ENCODE measurements at regions not wholly inside any gene's neighbourhood (a gene's known extent, or its start where the extent isn't known, plus 50 kb on each side); places are given as distances from the start of the nearest gene placed in this dataset.

DNA sequence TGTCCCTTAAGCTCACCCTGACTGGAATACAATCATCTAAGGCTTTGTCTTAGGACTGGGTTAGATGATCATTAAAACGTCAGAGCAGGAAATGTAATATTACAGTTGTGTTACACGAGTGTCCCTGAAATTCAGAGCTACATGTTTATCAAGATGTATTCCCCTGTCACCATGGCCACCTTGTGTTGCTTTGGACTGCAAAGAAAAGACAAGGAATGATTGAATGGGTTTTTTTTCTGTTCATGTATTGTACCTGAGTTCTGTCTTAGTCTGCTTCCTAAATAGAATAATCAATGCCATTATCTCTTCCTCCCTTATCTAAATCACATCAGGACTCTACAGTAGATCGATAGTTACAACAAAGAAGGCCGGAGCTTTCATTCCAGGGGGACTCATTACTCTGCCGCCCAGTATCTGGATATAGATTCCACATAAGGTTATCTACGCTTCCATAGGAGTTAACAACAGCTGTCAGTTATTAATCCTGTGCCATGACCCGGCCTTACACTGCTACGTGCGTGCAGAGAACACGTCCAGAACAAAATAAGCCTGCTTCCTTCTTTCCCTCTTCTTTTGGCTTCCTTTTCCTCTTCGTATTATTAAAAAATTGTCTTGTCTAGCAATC lies 274.1 kb upstream of the SASH1 start:
- TF ChIP-seq, protein P1, sequence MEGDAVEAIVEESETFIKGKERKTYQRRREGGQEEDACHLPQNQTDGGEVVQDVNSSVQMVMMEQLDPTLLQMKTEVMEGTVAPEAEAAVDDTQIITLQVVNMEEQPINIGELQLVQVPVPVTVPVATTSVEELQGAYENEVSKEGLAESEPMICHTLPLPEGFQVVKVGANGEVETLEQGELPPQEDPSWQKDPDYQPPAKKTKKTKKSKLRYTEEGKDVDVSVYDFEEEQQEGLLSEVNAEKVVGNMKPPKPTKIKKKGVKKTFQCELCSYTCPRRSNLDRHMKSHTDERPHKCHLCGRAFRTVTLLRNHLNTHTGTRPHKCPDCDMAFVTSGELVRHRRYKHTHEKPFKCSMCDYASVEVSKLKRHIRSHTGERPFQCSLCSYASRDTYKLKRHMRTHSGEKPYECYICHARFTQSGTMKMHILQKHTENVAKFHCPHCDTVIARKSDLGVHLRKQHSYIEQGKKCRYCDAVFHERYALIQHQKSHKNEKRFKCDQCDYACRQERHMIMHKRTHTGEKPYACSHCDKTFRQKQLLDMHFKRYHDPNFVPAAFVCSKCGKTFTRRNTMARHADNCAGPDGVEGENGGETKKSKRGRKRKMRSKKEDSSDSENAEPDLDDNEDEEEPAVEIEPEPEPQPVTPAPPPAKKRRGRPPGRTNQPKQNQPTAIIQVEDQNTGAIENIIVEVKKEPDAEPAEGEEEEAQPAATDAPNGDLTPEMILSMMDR (IDR thresholded peaks at IDR 0.05 in 2 of 3, conservative IDR thresholded peaks at IDR 0.05 in 1 of 3; ENCODE audit: borderline replicate concordance in 1 of 3, insufficient read depth in 1 of 3, low read depth in 2 of 3, low read length in 2 of 3), result no peak
- TF ChIP-seq POLR2A (IDR thresholded peaks at IDR 0.05; ENCODE audit: borderline replicate concordance, extremely low read depth, insufficient read depth, insufficient read length) (no peak), EGR1 (IDR thresholded peaks at IDR 0.05; ENCODE audit: low read depth) (no peak), RAD21 (IDR thresholded peaks at IDR 0.05; ENCODE audit: low read depth) (no peak), ZNF274 (IDR thresholded peaks at IDR 0.05; ENCODE audit: low read depth, low read length) (no peak), SIN3A (IDR thresholded peaks at IDR 0.05; ENCODE audit: low read depth) (no peak), POLR2AphosphoS5 (IDR thresholded peaks at IDR 0.05; ENCODE audit: low read depth, low read length) (no peak), CEBPB (IDR thresholded peaks at IDR 0.05; ENCODE audit: low read depth) (no peak)
- TF ChIP-seq, protein P2, sequence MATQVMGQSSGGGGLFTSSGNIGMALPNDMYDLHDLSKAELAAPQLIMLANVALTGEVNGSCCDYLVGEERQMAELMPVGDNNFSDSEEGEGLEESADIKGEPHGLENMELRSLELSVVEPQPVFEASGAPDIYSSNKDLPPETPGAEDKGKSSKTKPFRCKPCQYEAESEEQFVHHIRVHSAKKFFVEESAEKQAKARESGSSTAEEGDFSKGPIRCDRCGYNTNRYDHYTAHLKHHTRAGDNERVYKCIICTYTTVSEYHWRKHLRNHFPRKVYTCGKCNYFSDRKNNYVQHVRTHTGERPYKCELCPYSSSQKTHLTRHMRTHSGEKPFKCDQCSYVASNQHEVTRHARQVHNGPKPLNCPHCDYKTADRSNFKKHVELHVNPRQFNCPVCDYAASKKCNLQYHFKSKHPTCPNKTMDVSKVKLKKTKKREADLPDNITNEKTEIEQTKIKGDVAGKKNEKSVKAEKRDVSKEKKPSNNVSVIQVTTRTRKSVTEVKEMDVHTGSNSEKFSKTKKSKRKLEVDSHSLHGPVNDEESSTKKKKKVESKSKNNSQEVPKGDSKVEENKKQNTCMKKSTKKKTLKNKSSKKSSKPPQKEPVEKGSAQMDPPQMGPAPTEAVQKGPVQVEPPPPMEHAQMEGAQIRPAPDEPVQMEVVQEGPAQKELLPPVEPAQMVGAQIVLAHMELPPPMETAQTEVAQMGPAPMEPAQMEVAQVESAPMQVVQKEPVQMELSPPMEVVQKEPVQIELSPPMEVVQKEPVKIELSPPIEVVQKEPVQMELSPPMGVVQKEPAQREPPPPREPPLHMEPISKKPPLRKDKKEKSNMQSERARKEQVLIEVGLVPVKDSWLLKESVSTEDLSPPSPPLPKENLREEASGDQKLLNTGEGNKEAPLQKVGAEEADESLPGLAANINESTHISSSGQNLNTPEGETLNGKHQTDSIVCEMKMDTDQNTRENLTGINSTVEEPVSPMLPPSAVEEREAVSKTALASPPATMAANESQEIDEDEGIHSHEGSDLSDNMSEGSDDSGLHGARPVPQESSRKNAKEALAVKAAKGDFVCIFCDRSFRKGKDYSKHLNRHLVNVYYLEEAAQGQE (IDR thresholded peaks at IDR 0.05; ENCODE audit: low read depth), result no peak
- TF ChIP-seq, protein P3, sequence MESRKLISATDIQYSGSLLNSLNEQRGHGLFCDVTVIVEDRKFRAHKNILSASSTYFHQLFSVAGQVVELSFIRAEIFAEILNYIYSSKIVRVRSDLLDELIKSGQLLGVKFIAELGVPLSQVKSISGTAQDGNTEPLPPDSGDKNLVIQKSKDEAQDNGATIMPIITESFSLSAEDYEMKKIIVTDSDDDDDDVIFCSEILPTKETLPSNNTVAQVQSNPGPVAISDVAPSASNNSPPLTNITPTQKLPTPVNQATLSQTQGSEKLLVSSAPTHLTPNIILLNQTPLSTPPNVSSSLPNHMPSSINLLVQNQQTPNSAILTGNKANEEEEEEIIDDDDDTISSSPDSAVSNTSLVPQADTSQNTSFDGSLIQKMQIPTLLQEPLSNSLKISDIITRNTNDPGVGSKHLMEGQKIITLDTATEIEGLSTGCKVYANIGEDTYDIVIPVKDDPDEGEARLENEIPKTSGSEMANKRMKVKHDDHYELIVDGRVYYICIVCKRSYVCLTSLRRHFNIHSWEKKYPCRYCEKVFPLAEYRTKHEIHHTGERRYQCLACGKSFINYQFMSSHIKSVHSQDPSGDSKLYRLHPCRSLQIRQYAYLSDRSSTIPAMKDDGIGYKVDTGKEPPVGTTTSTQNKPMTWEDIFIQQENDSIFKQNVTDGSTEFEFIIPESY (IDR thresholded peaks at IDR 0.05; ENCODE audit: extremely low read depth, insufficient replicate concordance, low read length), result no peak
